ENCODE measurements at regions not wholly inside any gene's neighbourhood (a gene's known extent, or its start where the extent isn't known, plus 50 kb on each side); places are given as distances from the start of the nearest gene placed in this dataset.

DNA sequence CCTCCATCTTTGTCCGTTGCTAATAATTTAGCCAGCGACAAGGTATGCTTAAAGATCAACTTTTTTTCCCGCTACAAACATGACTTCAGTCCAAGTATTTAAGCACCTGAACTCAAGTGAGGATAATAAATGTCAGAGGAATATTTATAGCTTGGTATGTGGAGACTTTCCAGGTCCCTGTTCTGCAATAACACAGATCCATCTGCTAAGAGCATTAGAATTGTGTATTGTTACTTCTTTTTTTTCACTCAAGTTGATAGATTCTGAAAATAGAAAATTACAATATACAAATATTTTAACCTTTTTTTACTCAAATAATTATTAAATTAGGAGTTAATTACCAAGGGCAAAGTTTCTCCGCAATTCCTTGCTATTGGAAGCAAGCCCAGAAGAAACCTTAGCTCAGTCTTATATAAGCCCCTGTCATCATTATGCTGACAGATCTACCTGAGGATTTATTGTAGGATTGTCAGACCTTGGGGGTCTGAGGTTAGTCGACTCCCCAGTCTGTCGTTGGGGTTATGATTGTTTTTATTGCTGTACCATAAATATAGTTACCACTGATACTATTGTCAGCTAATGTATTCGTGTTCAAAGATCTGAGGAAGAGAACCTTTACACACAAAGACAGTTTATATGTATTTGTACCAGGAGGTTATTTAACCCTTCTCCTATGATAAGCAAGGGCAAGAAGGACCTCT lies 337.9 kb downstream of the TBX15 start:
- Histone ChIP-seq H4K20me1 (ENCODE audit: insufficient read depth, low read length) (no peaks in the 10 kb centered on the region), H2AFZ (ENCODE audit: low read depth, low read length) (no peak overlapping the region), H3K27me3 (ENCODE audit: insufficient read depth, low read length, poor library complexity) (no peaks in the 10 kb centered on the region), H3K9me3 (ENCODE audit: insufficient read depth, low read length, severe bottlenecking) (no peaks in the 10 kb centered on the region), H3K27ac (ENCODE audit: low read length) (no peak overlapping the region), H3K9ac (ENCODE audit: low read depth, low read length) (no peak overlapping the region), H3K36me3 (ENCODE audit: insufficient read depth, low read length) (no peaks in the 10 kb centered on the region), H3K4me3 (ENCODE audit: low read depth in 1 of 2, low read length in 2 of 2) (no peak overlapping the region), H3K4me2 (ENCODE audit: insufficient read depth, low read length) (no peak overlapping the region), H3K4me1 (ENCODE audit: insufficient read depth, low read length) (no peaks in the 10 kb centered on the region), H3K79me2 (ENCODE audit: insufficient read depth, low read length) (no peaks in the 10 kb centered on the region)
- TF ChIP-seq, protein P1, sequence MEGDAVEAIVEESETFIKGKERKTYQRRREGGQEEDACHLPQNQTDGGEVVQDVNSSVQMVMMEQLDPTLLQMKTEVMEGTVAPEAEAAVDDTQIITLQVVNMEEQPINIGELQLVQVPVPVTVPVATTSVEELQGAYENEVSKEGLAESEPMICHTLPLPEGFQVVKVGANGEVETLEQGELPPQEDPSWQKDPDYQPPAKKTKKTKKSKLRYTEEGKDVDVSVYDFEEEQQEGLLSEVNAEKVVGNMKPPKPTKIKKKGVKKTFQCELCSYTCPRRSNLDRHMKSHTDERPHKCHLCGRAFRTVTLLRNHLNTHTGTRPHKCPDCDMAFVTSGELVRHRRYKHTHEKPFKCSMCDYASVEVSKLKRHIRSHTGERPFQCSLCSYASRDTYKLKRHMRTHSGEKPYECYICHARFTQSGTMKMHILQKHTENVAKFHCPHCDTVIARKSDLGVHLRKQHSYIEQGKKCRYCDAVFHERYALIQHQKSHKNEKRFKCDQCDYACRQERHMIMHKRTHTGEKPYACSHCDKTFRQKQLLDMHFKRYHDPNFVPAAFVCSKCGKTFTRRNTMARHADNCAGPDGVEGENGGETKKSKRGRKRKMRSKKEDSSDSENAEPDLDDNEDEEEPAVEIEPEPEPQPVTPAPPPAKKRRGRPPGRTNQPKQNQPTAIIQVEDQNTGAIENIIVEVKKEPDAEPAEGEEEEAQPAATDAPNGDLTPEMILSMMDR (IDR thresholded peaks at IDR 0.05; ENCODE audit: borderline replicate concordance, extremely low read depth, low read length, poor library complexity, severe bottlenecking): no peak
- no peak for TF ChIP-seq EZH2 (IDR thresholded peaks at IDR 0.05; ENCODE audit: borderline replicate concordance, low read depth, low read length, severe bottlenecking)
- DNase-seq (no peak), ATAC-seq (ENCODE audit: insufficient read depth, low read depth) (no peak)

DNA sequence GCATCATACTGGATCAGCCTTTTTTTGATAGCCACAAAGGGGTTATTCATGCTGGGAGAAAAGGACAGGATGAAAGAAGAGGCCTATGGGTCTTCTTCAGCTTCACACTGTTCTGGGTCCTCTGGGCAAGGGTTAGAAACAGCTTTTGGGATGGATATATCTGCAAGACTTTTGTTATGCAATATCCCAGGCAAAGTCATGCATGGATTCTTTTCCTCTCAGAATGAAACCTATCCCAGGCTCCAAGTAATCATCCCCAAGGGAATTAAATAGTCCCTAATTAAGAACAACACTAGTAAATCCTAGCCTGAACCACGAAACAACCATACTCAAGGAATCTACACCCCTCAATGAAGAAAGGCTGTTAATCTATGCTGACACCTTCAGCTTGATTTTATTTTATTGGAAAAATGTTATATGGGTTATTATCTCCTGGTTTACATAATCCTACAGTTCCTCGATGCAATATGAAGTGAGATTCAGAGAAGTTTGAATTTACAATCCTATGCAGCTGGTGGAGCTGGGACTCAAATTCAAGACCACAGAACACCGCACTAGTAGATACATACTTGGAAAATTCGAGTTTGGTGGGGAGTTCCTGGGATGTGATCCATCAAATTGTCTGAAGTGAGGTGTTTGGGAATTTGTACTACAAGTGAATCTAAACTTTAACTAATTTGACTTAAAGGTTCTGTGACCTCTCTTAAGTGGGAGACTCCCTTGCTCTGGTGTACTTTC lies 338.6 kb downstream of the TBX15 start:
- no peaks in the 10 kb centered on the region for H3K27me3 ChIP-seq (ENCODE audit: insufficient read depth, low read length, poor library complexity)
- no peak overlapping the region for H2AFZ ChIP-seq (ENCODE audit: low read depth, low read length)
- H3K4me3 ChIP-seq (ENCODE audit: low read depth in 1 of 2, low read length in 2 of 2): no peak overlapping the region
- no peaks in the 10 kb centered on the region for H4K20me1 ChIP-seq (ENCODE audit: insufficient read depth, low read length)
- no peaks in the 10 kb centered on the region for H3K79me2 ChIP-seq (ENCODE audit: insufficient read depth, low read length)
- H3K9me3 ChIP-seq (ENCODE audit: insufficient read depth, low read length, severe bottlenecking): no peaks in the 10 kb centered on the region
- no peaks in the 10 kb centered on the region for H3K36me3 ChIP-seq (ENCODE audit: insufficient read depth, low read length)
- H3K4me2 ChIP-seq (ENCODE audit: insufficient read depth, low read length): no peak overlapping the region
- TF ChIP-seq EZH2 (IDR thresholded peaks at IDR 0.05; ENCODE audit: borderline replicate concordance, low read depth, low read length, severe bottlenecking): no peak
- no peak overlapping the region for H3K9ac ChIP-seq (ENCODE audit: low read depth, low read length)
- no peaks in the 10 kb centered on the region for H3K4me1 ChIP-seq (ENCODE audit: insufficient read depth, low read length)
- DNase-seq (no peak), ATAC-seq (ENCODE audit: insufficient read depth, low read depth) (no peak)
- no peak overlapping the region for H3K27ac ChIP-seq (ENCODE audit: low read length)

DNA sequence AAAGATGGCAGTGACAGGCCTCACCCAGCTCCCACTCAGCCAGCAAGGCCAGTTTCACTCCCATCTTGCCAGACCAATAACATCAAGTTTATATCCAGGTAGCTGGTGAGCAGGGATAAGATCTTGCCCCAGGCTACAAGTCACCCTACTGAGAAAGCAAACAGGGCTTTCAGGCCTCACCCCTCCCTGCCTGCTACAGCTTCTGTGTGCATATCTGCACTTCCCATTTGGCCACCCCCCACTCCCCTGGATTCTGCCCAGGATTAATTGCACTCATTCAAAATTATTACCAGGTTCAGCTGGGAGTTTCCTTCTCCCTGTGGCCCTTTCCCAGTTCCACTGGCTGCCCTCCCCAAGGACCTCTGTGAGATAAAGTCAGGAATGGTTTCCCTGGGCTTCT lies 352.1 kb downstream of the TBX15 start:
- Histone ChIP-seq H3K27ac (ENCODE audit: low read length) (no peak overlapping the region), H3K9me3 (ENCODE audit: insufficient read depth, low read length, severe bottlenecking) (no peaks in the 10 kb centered on the region), H3K36me3 (ENCODE audit: insufficient read depth, low read length) (no peaks in the 10 kb centered on the region), H3K27me3 (ENCODE audit: insufficient read depth, low read length, poor library complexity) (no peaks in the 10 kb centered on the region), H3K4me3 (ENCODE audit: low read depth in 1 of 2, low read length in 2 of 2) (no peak overlapping the region), H3K4me2 (ENCODE audit: insufficient read depth, low read length) (no peak overlapping the region), H2AFZ (ENCODE audit: low read depth, low read length) (no peak overlapping the region), H3K4me1 (ENCODE audit: insufficient read depth, low read length) (no peaks in the 10 kb centered on the region), H4K20me1 (ENCODE audit: insufficient read depth, low read length) (no peaks in the 10 kb centered on the region), H3K9ac (ENCODE audit: low read depth, low read length) (no peak overlapping the region), H3K79me2 (ENCODE audit: insufficient read depth, low read length) (no peaks in the 10 kb centered on the region)
- no peak for DNase-seq
- no peak for ATAC-seq (ENCODE audit: insufficient read depth, low read depth)
- TF ChIP-seq EZH2 (IDR thresholded peaks at IDR 0.05; ENCODE audit: borderline replicate concordance, low read depth, low read length, severe bottlenecking): no peak
- TF ChIP-seq, protein P1 (IDR thresholded peaks at IDR 0.05; ENCODE audit: borderline replicate concordance, extremely low read depth, low read length, poor library complexity, severe bottlenecking): no peak

DNA sequence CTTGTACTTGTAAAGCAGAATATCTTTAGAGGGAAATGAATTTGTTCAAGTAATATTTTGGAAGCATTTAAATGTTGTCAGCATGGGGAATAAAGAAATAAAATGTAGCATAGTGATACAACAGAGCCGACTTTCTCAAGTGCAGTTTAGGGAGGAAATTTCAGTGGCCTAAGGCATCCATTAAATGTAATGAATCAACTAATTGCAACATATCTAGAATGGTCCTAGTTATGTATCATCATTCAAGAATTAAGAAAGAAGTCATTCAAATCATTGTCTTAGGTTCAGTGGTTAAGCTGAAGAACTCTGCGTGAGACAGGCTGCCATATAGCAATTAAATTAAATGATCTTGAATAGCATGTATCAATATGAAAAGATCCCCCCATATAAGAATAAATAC lies 360.7 kb downstream of the TBX15 start:
- no peak for DNase-seq
- H3K4me2 ChIP-seq (ENCODE audit: insufficient read depth, low read length): no peak overlapping the region
- H3K4me1 ChIP-seq (ENCODE audit: insufficient read depth, low read length): no peaks in the 10 kb centered on the region
- H3K4me3 ChIP-seq (ENCODE audit: low read depth in 1 of 2, low read length in 2 of 2): no peak overlapping the region
- H3K36me3 ChIP-seq (ENCODE audit: insufficient read depth, low read length): no peaks in the 10 kb centered on the region
- TF ChIP-seq, protein P1 (IDR thresholded peaks at IDR 0.05; ENCODE audit: borderline replicate concordance, extremely low read depth, low read length, poor library complexity, severe bottlenecking): no peak
- TF ChIP-seq EZH2 (IDR thresholded peaks at IDR 0.05; ENCODE audit: borderline replicate concordance, low read depth, low read length, severe bottlenecking): no peak
- ATAC-seq (ENCODE audit: insufficient read depth, low read depth): no peak
- H2AFZ ChIP-seq (ENCODE audit: low read depth, low read length): no peak overlapping the region
- H3K79me2 ChIP-seq (ENCODE audit: insufficient read depth, low read length): no peaks in the 10 kb centered on the region
- H3K27me3 ChIP-seq (ENCODE audit: insufficient read depth, low read length, poor library complexity): no peaks in the 10 kb centered on the region
- no peaks in the 10 kb centered on the region for H4K20me1 ChIP-seq (ENCODE audit: insufficient read depth, low read length)
- H3K27ac ChIP-seq (ENCODE audit: low read length): no peak overlapping the region
- no peaks in the 10 kb centered on the region for H3K9me3 ChIP-seq (ENCODE audit: insufficient read depth, low read length, severe bottlenecking)
- H3K9ac ChIP-seq (ENCODE audit: low read depth, low read length): no peak overlapping the region

Data from DND-41 (cell line).